HepG2 (cell line): ENCODE measurements at regions not wholly inside any gene's neighbourhood (a gene's known extent, or its start where the extent isn't known, plus 50 kb on each side); places are given as distances from the start of the nearest gene placed in this dataset.

Source experiments
- ATAC-seq: fragments of 200-7000 bp; cut with Tn5 transposase; 3 replicates; pipeline ENCODE4 v1.9.1; 2020; ENCODE audit warnings: mild to moderate bottlenecking, moderate library complexity
- BruUV-seq: library from RNA; stranded (reverse); fragments of 400-500 nt; replicated peaks from 2 replicates; lab custom pipeline; 2021; lab: Mats Ljungman, UMichigan
- CTCF ChIA-PET: fragments of 300-600 bp; formaldehyde crosslinking; extraction: SDS; loops from one replicate; lab custom pipeline; 2021; ENCODE audit warnings: low total read pairs, inconsistent platforms, low intra/inter-chr PET ratio; lab: Yijun Ruan, JAX
- POLR2A ChIA-PET: fragments of 350-600 bp; sonication (Branson Sonifier 250); formaldehyde crosslinking; loops from one replicate; lab custom pipeline; 2020; ENCODE audit warnings: antibody characterized with exemption, inconsistent platforms; lab: Yijun Ruan, JAX
- DNase-seq: peaks from one replicate; pipeline ENCODE4 v3.0.0-alpha.2; 2015; ENCODE audit warnings: low spot score
- FAIRE-seq: peaks from 3 replicates; lab custom pipeline; 2011; peaks lifted over from hg19 to GRCh38; lab: Jason Lieb, UNC
- H2AFZ ChIP-seq: one replicate; pipeline ENCODE4 v1.6.1; 2011; ENCODE audit warnings: low read length, inconsistent platforms
- H3K27ac ChIP-seq: fragments of 300-600 bp; 3 replicates; pipeline ENCODE4 v1.8.0; 2011; ENCODE audit warnings: mixed run types, mild to moderate bottlenecking, mixed read lengths, low read length, inconsistent platforms; ENCODE audit not compliant: insufficient read depth; ENCODE audit errors: extremely low read length
- H3K27me3 ChIP-seq, 2 experiments: fragments of 200-600 bp in 1 of 2; 2 replicates in 1 of 2; 3 replicates in 1 of 2; pipeline versions ENCODE4 v1.6.0 to v1.8.0; 2011; ENCODE audit warnings: low read length in 2 of 2, mild to moderate bottlenecking in 2 of 2, moderate library complexity in 2 of 2, inconsistent platforms in 1 of 2; ENCODE audit not compliant: insufficient read depth in 2 of 2, control insufficient read depth in 1 of 2
- H3K36me3 ChIP-seq, 2 experiments: fragments of 200-600 bp in 1 of 2; replicated peaks in 1 of 2; 2 replicates in 1 of 2; 3 replicates in 1 of 2; pipeline versions ENCODE4 v1.5.1 to v1.8.0; 2011; ENCODE audit warnings: low read length in 2 of 2, inconsistent platforms in 1 of 2; ENCODE audit not compliant: insufficient read depth in 2 of 2, control insufficient read depth in 1 of 2
- H3K4me1 ChIP-seq: 2 replicates; pipeline ENCODE4 v1.5.1; 2012; ENCODE audit warnings: low read length, inconsistent platforms; ENCODE audit not compliant: insufficient read depth
- H3K4me2 ChIP-seq: 2 replicates; pipeline ENCODE4 v1.6.0; 2011; ENCODE audit warnings: low read depth, low read length, inconsistent platforms
- H3K4me3 ChIP-seq, 3 experiments: fragments of 200-600 bp in 1 of 3; sonication (generic), shearing (Covaris generic) in 1 of 3; replicated peaks in 1 of 3; 2 replicates each; pipeline ENCODE4 v1.5.1; 2011 to 2016; ENCODE audit warnings: low read length in 3 of 3, inconsistent platforms in 2 of 3, low read depth in 2 of 3, mild to moderate bottlenecking in 2 of 3, control low read depth in 1 of 3, mixed read lengths in 1 of 3; ENCODE audit not compliant: insufficient read depth in 1 of 3
- H3K79me2 ChIP-seq: one replicate; pipeline ENCODE4 v1.6.1; 2011; ENCODE audit warnings: low read length, inconsistent platforms; ENCODE audit not compliant: insufficient read depth
- H3K9ac ChIP-seq: 2 replicates; pipeline ENCODE4 v1.6.0; 2011; ENCODE audit warnings: mild to moderate bottlenecking, low read depth, low read length, inconsistent platforms; ENCODE audit not compliant: insufficient read depth
- H3K9me3 ChIP-seq: 2 replicates; pipeline ENCODE4 v1.5.1; 2012; ENCODE audit warnings: mild to moderate bottlenecking, low read length
- H4K20me1 ChIP-seq: 2 replicates; pipeline ENCODE4 v1.6.0; 2011; ENCODE audit warnings: inconsistent platforms, mild to moderate bottlenecking, low read length, moderate library complexity; ENCODE audit not compliant: insufficient read depth
- ASH2L ChIP-seq: fragments of 300-600, 200-600 bp; sonication (generic); IDR thresholded peaks from 2 replicates; pipeline ENCODE4 v1.7.0; 2017; ENCODE audit warnings: low read depth, mild to moderate bottlenecking, moderate library complexity, mixed read lengths, low read length; ENCODE audit not compliant: insufficient read length
- CEBPB ChIP-seq: IDR thresholded peaks from 2 replicates; pipeline ENCODE4 v1.6.1; 2011; ENCODE audit warnings: low read depth, low read length, improper control_type of control experiment, borderline replicate concordance
- CREB1 ChIP-seq, 2 experiments: fragments of 450-650 bp in 1 of 2; IDR thresholded peaks; 2 replicates each; pipeline ENCODE4 v1.6.1; 2016 to 2017; ENCODE audit warnings: control low read depth in 1 of 2, mild to moderate bottlenecking in 1 of 2, missing compliant biosample characterization in 1 of 2, missing genetic modification characterization in 1 of 2
- GFI1 ChIP-seq: sonication (generic); formaldehyde crosslinking; IDR thresholded peaks from 2 replicates; pipeline ENCODE4 v1.5.0; 2020; ENCODE audit warnings: missing genetic modification reagents, mild to moderate bottlenecking, borderline replicate concordance
- GPN1 ChIP-seq: sonication (generic); formaldehyde crosslinking; IDR thresholded peaks from 2 replicates; pipeline ENCODE4 v1.5.1; 2020; ENCODE audit warnings: missing genetic modification reagents, borderline replicate concordance
- MEIS1 ChIP-seq: sonication (generic); formaldehyde crosslinking; IDR thresholded peaks from 2 replicates; pipeline ENCODE4 v1.9.0; 2021; ENCODE audit warnings: mild to moderate bottlenecking, missing genetic modification reagents, moderate library complexity, borderline replicate concordance
- NR1H2 ChIP-seq: sonication (generic); formaldehyde crosslinking; IDR thresholded peaks from 2 replicates; pipeline ENCODE4 v1.8.1; 2022; ENCODE audit warnings: low read depth, missing genetic modification reagents, borderline replicate concordance
- RBM22 ChIP-seq: fragments of 200-400 bp; formaldehyde crosslinking; optimal IDR thresholded peaks from 2 replicates; pipeline ENCODE3; 2017; ENCODE audit warnings: mild to moderate bottlenecking, low read length, moderate library complexity
- SATB2 ChIP-seq: sonication (generic); formaldehyde crosslinking; IDR thresholded peaks from 2 replicates; pipeline ENCODE4 v1.5.0; 2020; ENCODE audit warnings: missing genetic modification reagents
- TBX2 ChIP-seq: sonication (generic); formaldehyde crosslinking; IDR thresholded peaks from 2 replicates; pipeline ENCODE4 v1.5.0; 2020; ENCODE audit warnings: missing genetic modification reagents, mild to moderate bottlenecking, borderline replicate concordance
- ZFX ChIP-seq: sonication (generic); formaldehyde crosslinking; IDR thresholded peaks from 2 replicates; pipeline ENCODE4 v1.4.0; 2020; ENCODE audit warnings: mild to moderate bottlenecking, low read depth, missing genetic modification reagents, moderate library complexity
- ZKSCAN8 ChIP-seq: IDR thresholded peaks from 2 replicates; pipeline ENCODE4 v1.6.1; 2016; ENCODE audit warnings: borderline replicate concordance, missing genetic modification reagents, missing compliant biosample characterization
- ZNF264 ChIP-seq: sonication (generic); formaldehyde crosslinking; IDR thresholded peaks from 2 replicates; pipeline ENCODE4 v1.4.0; 2020; ENCODE audit warnings: missing genetic modification reagents
- ZNF331 ChIP-seq: sonication (generic); formaldehyde crosslinking; IDR thresholded peaks from 2 replicates; pipeline ENCODE4 v1.4.0; 2020; ENCODE audit warnings: missing genetic modification reagents
- ZNF383 ChIP-seq: sonication (generic); formaldehyde crosslinking; IDR thresholded peaks from 2 replicates; pipeline ENCODE4 v1.4.0; 2020; ENCODE audit warnings: missing genetic modification reagents, mild to moderate bottlenecking, borderline replicate concordance
- ZNF652 ChIP-seq: IDR thresholded peaks from 2 replicates; pipeline ENCODE4 v1.6.1; 2016; ENCODE audit warnings: low read depth, borderline replicate concordance
- ZNF746 ChIP-seq: sonication (generic); formaldehyde crosslinking; IDR thresholded peaks from 2 replicates; pipeline ENCODE4 v1.8.0; 2022; ENCODE audit warnings: mild to moderate bottlenecking, missing genetic modification reagents
- WGBS: methylation state at CpG from one replicate; pipeline ENCODE4 v1.1.6; 2017; ENCODE audit warnings: low lambda C conversion rate; 5-methylcytosine and 5-hydroxymethylcytosine counted together
- in situ Hi-C: cut with HindIII; loops from 2 replicates; pipeline ENCODE4 v1.10.0; 2017; ENCODE audit warnings: low pct_unique_long_range_greater_than_20kb; ENCODE audit not compliant: extremely low pct_ligation_motif_present
- intact Hi-C: fragments of 100-400 bp; cut with micrococcal nuclease; formaldehyde crosslinking; loops from one replicate; pipeline ENCODE4 v1.10.0; 2022; ENCODE audit not compliant: unreplicated experiment
- TF ChIP-seq, protein P1 (sequence below), 2 experiments: sonication (generic) in 1 of 2; formaldehyde crosslinking in 1 of 2; IDR thresholded peaks; 2 replicates each; pipeline versions ENCODE4 v1.5.1 to v1.6.1; 2011 to 2020; ENCODE audit warnings: borderline replicate concordance in 1 of 2, low read depth in 1 of 2, low read length in 1 of 2, mild to moderate bottlenecking in 1 of 2, missing genetic modification reagents in 1 of 2, moderate library complexity in 1 of 2
- TF ChIP-seq, protein P2 (sequence below): sonication (generic); formaldehyde crosslinking; IDR thresholded peaks from 2 replicates; pipeline ENCODE4 v1.4.0; 2020; ENCODE audit warnings: mild to moderate bottlenecking, missing genetic modification reagents

DNA sequence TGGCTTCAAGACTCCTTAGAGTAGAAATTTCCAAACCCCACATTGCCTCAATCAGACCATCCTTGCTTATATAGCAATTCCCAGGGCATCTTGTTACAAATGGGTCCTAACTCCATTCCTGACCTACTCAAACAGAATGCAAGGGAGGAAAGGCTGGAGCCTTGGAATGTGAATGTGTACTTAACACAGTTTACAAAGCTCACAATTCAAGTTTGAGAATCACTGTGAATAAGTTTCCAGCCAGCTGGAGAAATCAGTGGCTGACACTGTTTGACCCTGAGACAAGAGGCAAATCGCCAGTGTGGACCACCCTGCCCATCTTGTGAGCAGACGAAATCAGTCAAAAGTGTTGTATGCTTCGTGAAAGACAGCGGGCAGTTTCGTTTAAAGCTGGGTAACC, 65.5 kb downstream of the SOWAHC start (continued):
- no peak for TF ChIP-seq CREB1 (IDR thresholded peaks at IDR 0.05)
- TF ChIP-seq CREB1 (CRISPR knock-in tag; IDR thresholded peaks at IDR 0.05), result no peak
- TF ChIP-seq ZKSCAN8 (CRISPR knock-in tag), result no peak
- no peak for TF ChIP-seq ZFX (CRISPR knock-in tag)
- no peak for TF ChIP-seq ZNF264 (CRISPR knock-in tag)
- 0 out of 2 replicates have a peak, but pooled peaks have one; percentile 13 for TF ChIP-seq GFI1 (CRISPR knock-in tag)
- no peak for TF ChIP-seq RBM22
- no peak for TF ChIP-seq MEIS1 (CRISPR knock-in tag)
- no peak for TF ChIP-seq NR1H2 (CRISPR knock-in tag)
- no peak for TF ChIP-seq SATB2 (CRISPR knock-in tag)
- TF ChIP-seq ZNF652 (CRISPR knock-in tag), result no peak
- TF ChIP-seq, all 625 proteins: peak for 4

DNA sequence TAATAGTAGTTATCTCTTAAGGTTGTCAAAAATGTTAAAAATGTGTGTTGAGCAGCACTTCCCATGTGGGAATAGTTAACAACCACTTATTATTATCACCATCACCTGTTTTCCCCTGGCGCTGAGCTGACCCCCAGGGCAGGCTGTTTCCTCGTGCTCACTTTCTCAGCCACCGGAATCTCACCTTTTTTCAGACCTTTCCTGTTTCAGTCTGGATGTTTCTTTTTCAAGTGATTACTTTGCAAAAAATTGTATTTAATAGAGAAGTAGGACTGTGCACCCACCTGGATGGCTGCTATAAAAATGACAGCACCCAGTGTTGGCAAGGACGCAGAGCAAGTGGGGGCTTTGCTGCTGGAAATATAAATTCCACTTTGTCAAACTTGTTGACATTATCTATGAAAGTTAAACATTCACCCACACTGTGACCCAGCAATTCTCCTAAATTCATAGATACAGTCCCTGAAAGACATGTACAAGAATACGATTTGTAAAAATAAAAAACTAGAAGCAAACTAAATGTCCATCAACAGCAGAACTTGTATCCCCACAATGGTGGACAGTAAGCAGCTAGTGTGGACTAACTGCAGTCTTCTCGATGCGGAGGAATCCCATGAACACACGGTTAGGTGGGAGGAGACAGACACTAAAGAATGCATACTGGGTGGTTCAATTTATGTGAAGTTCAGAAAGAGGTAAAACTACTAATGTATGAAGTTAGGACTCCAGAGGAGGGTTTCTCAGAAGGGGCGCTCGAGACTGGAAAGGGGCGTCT, 66.5 kb downstream of the SOWAHC start:
- whole genome bisulfite sequencing, result 39% methylated on average over 11 of the region's 11 CpGs
- Histone ChIP-seq H4K20me1 (no peaks in the 10 kb centered on the region), H3K36me3 (no peaks in the 10 kb centered on the region), H3K79me2 (no peaks in the 10 kb centered on the region), H3K9me3 (no peaks in the 10 kb centered on the region), H3K27ac (peak overlapping the region; percentile 54), H3K4me1 (peaks cover 79% of the 10 kb centered on the region), H3K9ac (peak overlapping the region; percentile 12), H3K4me3 (peak overlapping the region in 2 of 3 experiments; percentile 32 to 42; a peak in 4 of 6 replicates), H3K27me3 (no peaks in the 10 kb centered on the region), H2AFZ (no peak overlapping the region), H3K4me2 (peak overlapping the region; percentile 67)
- DNase-seq (peak; percentile 65), ATAC-seq (peak; percentile 31), FAIRE-seq (peak; percentile 65)
- ChIA-PET CTCF (no interaction called here), POLR2A (interaction anchor here (3.1 to 8.9 kb wide), 3 partner anchors 10 to 66 kb away, joined by 18 to 125 read pairs (median 26); partner anchors contain the start of genes SEPTIN10 and SOWAHC)
- in situ Hi-C loops (no loop called here), intact Hi-C loops (no loop called here)
- BruUV-seq, result no TSS peak
- TF ChIP-seq, protein P1, sequence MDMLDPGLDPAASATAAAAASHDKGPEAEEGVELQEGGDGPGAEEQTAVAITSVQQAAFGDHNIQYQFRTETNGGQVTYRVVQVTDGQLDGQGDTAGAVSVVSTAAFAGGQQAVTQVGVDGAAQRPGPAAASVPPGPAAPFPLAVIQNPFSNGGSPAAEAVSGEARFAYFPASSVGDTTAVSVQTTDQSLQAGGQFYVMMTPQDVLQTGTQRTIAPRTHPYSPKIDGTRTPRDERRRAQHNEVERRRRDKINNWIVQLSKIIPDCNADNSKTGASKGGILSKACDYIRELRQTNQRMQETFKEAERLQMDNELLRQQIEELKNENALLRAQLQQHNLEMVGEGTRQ (IDR thresholded peaks at IDR 0.05; ENCODE audit: low read depth, low read length), result no peak
- TF ChIP-seq, protein P1 (CRISPR knock-in tag; IDR thresholded peaks at IDR 0.05; ENCODE audit: borderline replicate concordance), result no peak
- TF ChIP-seq, protein P2, sequence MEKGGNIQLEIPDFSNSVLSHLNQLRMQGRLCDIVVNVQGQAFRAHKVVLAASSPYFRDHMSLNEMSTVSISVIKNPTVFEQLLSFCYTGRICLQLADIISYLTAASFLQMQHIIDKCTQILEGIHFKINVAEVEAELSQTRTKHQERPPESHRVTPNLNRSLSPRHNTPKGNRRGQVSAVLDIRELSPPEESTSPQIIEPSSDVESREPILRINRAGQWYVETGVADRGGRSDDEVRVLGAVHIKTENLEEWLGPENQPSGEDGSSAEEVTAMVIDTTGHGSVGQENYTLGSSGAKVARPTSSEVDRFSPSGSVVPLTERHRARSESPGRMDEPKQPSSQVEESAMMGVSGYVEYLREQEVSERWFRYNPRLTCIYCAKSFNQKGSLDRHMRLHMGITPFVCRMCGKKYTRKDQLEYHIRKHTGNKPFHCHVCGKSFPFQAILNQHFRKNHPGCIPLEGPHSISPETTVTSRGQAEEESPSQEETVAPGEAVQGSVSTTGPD (CRISPR knock-in tag), result no peak
- TF ChIP-seq ZNF383 (CRISPR knock-in tag) (no peak), ASH2L (peak; percentile 49), ZNF746 (CRISPR knock-in tag) (no peak), ZNF331 (CRISPR knock-in tag) (0 out of 2 replicates have a peak, but pooled peaks have one; percentile 14), GPN1 (CRISPR knock-in tag) (no peak), TBX2 (CRISPR knock-in tag) (no peak; the same call in 1 of the 2 replicates), CEBPB (no peak)
